Activated B cell treated with CpG ODN at 0.5 μM for 24 hours (primary cell): ENCODE measurements at regions not wholly inside any gene's neighbourhood (a gene's known extent, or its start where the extent isn't known, plus 50 kb on each side); places are given as distances from the start of the nearest gene placed in this dataset.

Experiments
- ATAC-seq: fragments of 200-7000 bp; cut with Tn5 transposase; one replicate; pipeline ENCODE4 v1.10.0; 2021; ENCODE audit warnings: low read depth, mild to moderate bottlenecking, moderate library complexity
- CTCF ChIA-PET: fragments of 350-600 bp; sonication (Branson Sonifier 250); formaldehyde crosslinking; loops from one replicate; lab custom pipeline; 2021; ENCODE audit warnings: antibody characterized with exemption; lab: Charles Lee
- POLR2A ChIA-PET: fragments of 350-600 bp; sonication (Branson Sonifier 250); formaldehyde crosslinking; loops from one replicate; lab custom pipeline; 2021; ENCODE audit warnings: antibody characterized with exemption; lab: Charles Lee
- DNase-seq: peaks from one replicate; pipeline ENCODE4 v3.0.0; 2022
- H3K27ac Mint-ChIP-seq: one replicate; pipeline ENCODE4 v1.8.0; 2020; ENCODE audit warnings: mixed read lengths
- H3K27me3 Mint-ChIP-seq: one replicate; pipeline ENCODE4 v1.8.0; 2021; ENCODE audit warnings: mixed read lengths
- H3K36me3 Mint-ChIP-seq: one replicate; pipeline ENCODE4 v1.8.0; 2021; ENCODE audit warnings: low read depth, mixed read lengths
- H3K4me1 Mint-ChIP-seq: one replicate; pipeline ENCODE4 v1.8.0; 2021; ENCODE audit warnings: mixed read lengths
- H3K4me3 Mint-ChIP-seq: one replicate; pipeline ENCODE4 v1.8.0; 2020; ENCODE audit warnings: mild to moderate bottlenecking, mixed read lengths
- H3K9me3 Mint-ChIP-seq: one replicate; pipeline ENCODE4 v1.8.0; 2020; ENCODE audit warnings: mixed read lengths
- intact Hi-C: fragments of 100-400 bp; cut with micrococcal nuclease; formaldehyde crosslinking; loops from one replicate; pipeline ENCODE4 v1.15.1; 2024
- TF ChIP-seq, protein P1 (sequence below): fragments of 200-600 bp; IDR thresholded peaks from one replicate; pipeline ENCODE4 v1.8.0; 2022; ENCODE audit warnings: antibody characterized with exemption, mild to moderate bottlenecking

DNA sequence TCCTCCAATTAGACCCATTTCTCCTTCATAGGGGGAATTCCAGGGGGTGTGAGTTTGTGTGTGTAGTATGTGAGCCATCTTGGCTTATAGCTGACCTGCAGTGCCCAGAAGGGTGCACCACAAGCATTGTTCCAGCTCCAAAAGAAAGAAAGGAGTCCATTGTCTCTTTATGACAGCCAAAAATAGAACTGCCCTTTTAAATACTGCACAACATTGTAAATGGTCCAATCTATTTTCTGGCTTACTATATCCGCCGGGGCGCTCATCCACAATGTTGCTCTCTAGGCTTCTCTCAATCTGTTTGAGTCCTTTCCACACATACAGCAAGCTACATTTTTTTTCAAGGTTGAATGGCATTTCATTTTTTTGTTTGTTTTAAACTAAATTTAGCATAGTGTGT, 517.5 kb downstream of the STK39 start:
- H3K4me3 Mint-ChIP-seq, result no peak overlapping the region
- ChIA-PET POLR2A (no interaction called here), CTCF (no interaction called here)
- intact Hi-C loops, result no loop called here
- ATAC-seq (no peak), DNase-seq (no peak)
- TF ChIP-seq, protein P1, sequence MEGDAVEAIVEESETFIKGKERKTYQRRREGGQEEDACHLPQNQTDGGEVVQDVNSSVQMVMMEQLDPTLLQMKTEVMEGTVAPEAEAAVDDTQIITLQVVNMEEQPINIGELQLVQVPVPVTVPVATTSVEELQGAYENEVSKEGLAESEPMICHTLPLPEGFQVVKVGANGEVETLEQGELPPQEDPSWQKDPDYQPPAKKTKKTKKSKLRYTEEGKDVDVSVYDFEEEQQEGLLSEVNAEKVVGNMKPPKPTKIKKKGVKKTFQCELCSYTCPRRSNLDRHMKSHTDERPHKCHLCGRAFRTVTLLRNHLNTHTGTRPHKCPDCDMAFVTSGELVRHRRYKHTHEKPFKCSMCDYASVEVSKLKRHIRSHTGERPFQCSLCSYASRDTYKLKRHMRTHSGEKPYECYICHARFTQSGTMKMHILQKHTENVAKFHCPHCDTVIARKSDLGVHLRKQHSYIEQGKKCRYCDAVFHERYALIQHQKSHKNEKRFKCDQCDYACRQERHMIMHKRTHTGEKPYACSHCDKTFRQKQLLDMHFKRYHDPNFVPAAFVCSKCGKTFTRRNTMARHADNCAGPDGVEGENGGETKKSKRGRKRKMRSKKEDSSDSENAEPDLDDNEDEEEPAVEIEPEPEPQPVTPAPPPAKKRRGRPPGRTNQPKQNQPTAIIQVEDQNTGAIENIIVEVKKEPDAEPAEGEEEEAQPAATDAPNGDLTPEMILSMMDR, result no peak
- H3K4me1 Mint-ChIP-seq, result no peaks in the 10 kb centered on the region
- no peaks in the 10 kb centered on the region for H3K36me3 Mint-ChIP-seq
- H3K27ac Mint-ChIP-seq, result no peak overlapping the region
- H3K27me3 Mint-ChIP-seq, result peaks cover 2% of the 10 kb centered on the region
- no peaks in the 10 kb centered on the region for H3K9me3 Mint-ChIP-seq

DNA sequence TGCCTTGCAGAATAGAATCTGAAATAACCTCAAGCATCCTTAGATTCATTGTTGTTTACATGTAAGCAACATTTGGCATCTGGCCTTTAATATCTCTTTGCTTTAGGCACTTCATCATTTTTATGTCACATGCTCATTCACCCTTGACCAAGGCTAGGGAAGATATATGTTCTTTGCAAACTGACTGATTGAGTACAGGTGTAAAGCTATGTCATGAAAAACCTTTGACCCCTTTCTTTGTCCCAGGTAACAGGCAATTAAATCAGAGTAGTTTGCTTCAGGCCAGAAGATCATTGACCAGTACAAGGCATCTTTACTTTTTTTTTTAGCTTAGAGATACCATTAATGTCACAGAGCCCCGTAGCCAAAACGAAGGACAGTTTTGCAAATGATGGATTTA, 520.6 kb downstream of the STK39 start:
- POLR2A ChIA-PET, result no interaction called here
- Mint-ChIP-seq H3K27me3 (no peaks in the 10 kb centered on the region), H3K4me1 (no peaks in the 10 kb centered on the region), H3K36me3 (no peaks in the 10 kb centered on the region), H3K27ac (no peak overlapping the region), H3K4me3 (no peak overlapping the region), H3K9me3 (no peaks in the 10 kb centered on the region)
- intact Hi-C loops, result no loop called here
- no peak for ATAC-seq
- TF ChIP-seq, protein P1, result no peak
- DNase-seq, result no peak
- CTCF ChIA-PET, result no interaction called here

DNA sequence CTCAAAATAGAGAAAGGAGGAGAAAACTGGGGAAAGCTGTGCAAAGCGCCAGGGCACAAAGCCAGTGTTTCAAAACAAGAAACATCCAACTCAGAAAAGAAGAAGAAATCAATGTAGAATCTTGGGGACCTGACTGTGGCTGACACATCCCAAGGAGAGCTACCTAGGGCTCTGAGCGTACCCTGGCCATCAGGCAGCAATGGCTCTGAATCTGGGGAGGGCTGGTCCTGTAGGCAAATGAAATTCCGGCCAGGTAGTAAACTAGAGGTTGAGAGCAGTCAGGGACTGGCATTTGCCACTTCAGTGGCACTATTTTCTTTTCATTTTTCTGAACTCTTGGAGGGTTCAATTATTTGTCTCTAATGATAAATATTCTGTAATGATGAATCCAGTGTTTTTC, 525.8 kb downstream of the STK39 start:
- no peak overlapping the region for H3K27ac Mint-ChIP-seq
- ATAC-seq, result no peak
- TF ChIP-seq, protein P1, result no peak
- no peaks in the 10 kb centered on the region for H3K4me1 Mint-ChIP-seq
- ChIA-PET POLR2A (no interaction called here), CTCF (no interaction called here)
- H3K36me3 Mint-ChIP-seq, result no peaks in the 10 kb centered on the region
- no peaks in the 10 kb centered on the region for H3K27me3 Mint-ChIP-seq
- no peak for DNase-seq
- no peaks in the 10 kb centered on the region for H3K9me3 Mint-ChIP-seq
- H3K4me3 Mint-ChIP-seq, result no peak overlapping the region
- intact Hi-C loops, result no loop called here

DNA sequence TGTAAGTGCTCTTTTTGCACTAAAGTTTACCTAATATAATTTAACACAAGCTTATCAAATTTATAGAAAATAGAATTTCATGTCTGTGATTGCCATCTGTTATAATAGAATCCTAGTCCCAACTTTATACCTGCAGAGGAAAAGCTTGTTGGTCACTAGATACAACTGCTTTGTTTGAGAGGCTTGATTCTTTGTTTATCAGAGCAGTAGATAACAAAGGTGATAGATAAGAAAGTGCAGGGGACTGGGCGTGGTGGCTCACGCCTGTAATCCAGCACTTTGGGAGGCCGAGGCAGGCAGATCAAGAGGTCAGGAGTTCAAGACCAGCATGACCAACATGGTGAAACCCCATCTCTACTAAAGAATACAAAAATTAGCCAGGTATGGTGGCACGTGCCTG, 528.0 kb downstream of the STK39 start:
- ChIA-PET CTCF (interaction anchor here (0.7 kb wide), 1 partner anchor 121 kb away, joined by 3 read pairs; no protein-coding TSS in a partner anchor), POLR2A (no interaction called here)
- DNase-seq (no peak), ATAC-seq (no peak)
- H3K9me3 Mint-ChIP-seq, result no peaks in the 10 kb centered on the region
- no peaks in the 10 kb centered on the region for H3K27me3 Mint-ChIP-seq
- intact Hi-C loops, result no loop called here
- no peaks in the 10 kb centered on the region for H3K36me3 Mint-ChIP-seq
- H3K4me3 Mint-ChIP-seq, result no peak overlapping the region
- TF ChIP-seq, protein P1, result no peak
- no peak overlapping the region for H3K27ac Mint-ChIP-seq
- no peaks in the 10 kb centered on the region for H3K4me1 Mint-ChIP-seq

DNA sequence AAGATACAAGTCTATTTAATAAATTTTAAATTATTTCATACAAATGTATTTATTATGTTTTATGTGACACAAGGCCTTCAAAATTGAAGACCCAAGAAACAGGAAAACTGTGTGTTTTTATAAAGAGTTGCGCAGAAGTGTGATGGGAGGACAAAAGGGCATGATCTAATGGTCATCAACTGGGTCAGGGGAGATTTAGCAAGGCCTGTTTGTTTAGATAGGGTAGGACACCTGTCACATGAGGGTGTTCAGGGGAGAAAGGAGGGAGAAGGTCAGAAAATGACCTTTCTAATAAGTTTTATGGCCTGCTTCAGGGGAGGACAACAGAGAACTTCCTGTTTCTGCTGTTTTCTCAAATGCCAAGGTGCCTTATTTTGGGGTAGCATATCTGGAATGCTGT, 528.8 kb downstream of the STK39 start:
- ATAC-seq (no peak), DNase-seq (no peak)
- TF ChIP-seq, protein P1, result no peak
- ChIA-PET CTCF (no interaction called here), POLR2A (no interaction called here)
- intact Hi-C loops, result no loop called here
- Mint-ChIP-seq H3K4me3 (no peak overlapping the region), H3K27ac (no peak overlapping the region), H3K9me3 (no peaks in the 10 kb centered on the region), H3K36me3 (no peaks in the 10 kb centered on the region), H3K27me3 (no peaks in the 10 kb centered on the region), H3K4me1 (no peaks in the 10 kb centered on the region)
